ENCODE measurements at regions not wholly inside any gene's neighbourhood (a gene's known extent, or its start where the extent isn't known, plus 50 kb on each side); places are given as distances from the start of the nearest gene placed in this dataset.
"Not testable (repeated sequence)": the region's sequence is repeated elsewhere in the genome, so short reads cannot be mapped to it uniquely, and the experiment has no call there.

DNA sequence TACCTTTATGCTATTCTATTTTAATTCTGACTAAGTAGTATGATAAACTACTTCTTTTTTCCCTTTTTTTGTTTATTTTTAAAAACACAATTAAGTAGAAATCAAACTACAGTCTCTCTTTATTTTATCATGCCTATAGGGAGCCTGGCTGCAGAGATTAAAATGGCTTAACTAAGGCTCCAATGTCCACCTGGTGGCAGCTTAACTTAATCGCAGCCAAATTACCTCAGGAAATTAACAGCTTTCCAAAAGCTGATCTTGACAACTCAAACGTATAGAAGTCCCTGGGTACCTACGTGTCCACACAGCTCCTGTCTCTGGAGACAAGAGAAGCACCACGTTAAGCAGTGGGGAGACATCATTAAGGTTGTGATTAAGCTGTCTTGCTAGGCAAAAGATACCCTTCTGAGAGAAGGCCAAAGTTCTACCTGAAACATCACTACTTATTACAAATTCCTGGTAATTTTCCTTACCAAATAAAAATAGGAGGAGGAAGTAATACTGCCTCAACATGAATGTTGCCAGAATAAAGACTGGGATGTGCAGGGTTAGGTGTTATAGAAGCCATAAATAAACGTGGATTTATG lies 63.2 kb upstream of the SNX19 start:
- no peak for DNase-seq (ENCODE audit: low spot score)
- TF ChIP-seq, protein P1, sequence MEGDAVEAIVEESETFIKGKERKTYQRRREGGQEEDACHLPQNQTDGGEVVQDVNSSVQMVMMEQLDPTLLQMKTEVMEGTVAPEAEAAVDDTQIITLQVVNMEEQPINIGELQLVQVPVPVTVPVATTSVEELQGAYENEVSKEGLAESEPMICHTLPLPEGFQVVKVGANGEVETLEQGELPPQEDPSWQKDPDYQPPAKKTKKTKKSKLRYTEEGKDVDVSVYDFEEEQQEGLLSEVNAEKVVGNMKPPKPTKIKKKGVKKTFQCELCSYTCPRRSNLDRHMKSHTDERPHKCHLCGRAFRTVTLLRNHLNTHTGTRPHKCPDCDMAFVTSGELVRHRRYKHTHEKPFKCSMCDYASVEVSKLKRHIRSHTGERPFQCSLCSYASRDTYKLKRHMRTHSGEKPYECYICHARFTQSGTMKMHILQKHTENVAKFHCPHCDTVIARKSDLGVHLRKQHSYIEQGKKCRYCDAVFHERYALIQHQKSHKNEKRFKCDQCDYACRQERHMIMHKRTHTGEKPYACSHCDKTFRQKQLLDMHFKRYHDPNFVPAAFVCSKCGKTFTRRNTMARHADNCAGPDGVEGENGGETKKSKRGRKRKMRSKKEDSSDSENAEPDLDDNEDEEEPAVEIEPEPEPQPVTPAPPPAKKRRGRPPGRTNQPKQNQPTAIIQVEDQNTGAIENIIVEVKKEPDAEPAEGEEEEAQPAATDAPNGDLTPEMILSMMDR (IDR thresholded peaks at IDR 0.05; ENCODE audit: extremely low read depth, missing control alignments), result no peak

DNA sequence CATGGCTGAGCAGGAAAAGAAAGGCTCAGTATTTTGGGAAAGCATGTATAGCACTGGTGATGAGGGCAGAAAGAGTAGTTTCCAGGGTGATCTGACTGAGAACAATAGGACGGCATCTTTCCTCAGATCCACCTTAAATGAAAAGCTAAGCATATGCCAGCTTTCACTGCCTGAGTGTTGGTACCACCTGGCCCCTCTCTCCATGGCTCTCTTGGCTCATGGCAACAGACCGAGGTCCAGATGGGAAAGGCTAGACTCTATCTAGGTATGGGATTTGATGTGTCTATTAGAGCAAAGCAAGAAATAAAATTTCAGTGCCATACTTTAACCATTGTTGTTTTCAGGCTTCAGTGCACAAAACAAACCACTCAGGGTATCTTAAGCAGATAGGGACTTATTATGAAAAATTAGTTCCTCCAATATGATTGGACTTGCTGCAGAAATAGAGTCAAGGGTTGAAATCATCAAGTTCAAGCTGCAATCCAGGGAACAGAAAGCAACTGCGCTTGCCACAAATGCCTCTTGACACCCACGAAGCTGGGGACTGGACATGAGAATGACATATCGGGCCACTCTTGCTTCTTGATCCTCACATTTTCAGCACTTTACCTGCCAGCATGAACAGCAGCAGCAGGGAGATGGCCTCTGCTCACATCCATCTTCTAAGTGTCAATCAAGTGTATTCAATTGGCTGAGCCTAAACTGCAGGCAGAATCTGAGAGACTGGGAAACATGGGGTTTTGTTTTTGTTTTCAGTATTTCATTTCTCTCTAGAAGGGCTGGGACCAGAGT lies 64.0 kb upstream of the SNX19 start:
- DNase-seq (ENCODE audit: low spot score), result no peak
- TF ChIP-seq, protein P1 (IDR thresholded peaks at IDR 0.05; ENCODE audit: extremely low read depth, missing control alignments), result no peak

DNA sequence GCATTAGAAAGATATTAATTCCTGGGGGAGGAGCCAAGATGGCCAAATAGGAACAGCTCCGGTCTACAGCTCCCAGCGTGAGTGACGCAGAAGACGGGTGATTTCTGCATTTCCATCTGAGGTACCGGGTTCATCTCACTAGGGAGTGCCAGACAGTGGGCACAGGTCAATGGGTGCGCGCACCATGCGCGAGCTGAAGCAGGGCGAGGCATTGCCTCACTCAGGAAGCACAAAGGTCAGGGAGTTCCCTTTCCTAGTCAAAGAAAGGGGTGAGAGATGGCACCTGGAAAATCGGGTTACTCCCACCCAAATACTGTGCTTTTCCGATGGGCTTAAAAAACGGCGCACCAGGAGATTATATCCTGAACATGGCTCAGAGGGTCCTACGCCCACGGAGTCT lies 68.0 kb upstream of the SNX19 start:
- DNase-seq (ENCODE audit: low spot score), result not testable (repeated sequence)

DNA sequence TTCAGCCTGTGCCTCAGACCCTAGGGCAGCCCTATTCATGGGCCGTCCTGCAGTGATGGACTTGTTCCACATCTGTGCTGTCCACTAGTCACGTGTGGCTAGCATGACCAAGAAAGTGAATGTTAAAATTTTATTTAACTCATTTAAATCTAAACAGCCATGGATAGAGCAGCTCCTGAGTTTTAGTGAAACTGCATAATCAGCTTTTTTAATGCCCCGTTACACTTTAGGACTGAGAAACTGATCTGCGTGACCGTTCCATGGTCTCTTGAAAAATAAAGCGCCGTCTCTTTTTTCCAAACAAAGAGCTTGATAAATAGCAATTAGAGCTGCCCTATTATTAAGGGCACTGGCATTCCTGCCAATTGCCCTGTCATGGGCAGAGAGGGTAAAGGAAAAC lies 76.5 kb upstream of the SNX19 start:
- TF ChIP-seq, protein P1 (IDR thresholded peaks at IDR 0.05; ENCODE audit: extremely low read depth, missing control alignments), result no peak
- DNase-seq (ENCODE audit: low spot score), result no peak

DNA sequence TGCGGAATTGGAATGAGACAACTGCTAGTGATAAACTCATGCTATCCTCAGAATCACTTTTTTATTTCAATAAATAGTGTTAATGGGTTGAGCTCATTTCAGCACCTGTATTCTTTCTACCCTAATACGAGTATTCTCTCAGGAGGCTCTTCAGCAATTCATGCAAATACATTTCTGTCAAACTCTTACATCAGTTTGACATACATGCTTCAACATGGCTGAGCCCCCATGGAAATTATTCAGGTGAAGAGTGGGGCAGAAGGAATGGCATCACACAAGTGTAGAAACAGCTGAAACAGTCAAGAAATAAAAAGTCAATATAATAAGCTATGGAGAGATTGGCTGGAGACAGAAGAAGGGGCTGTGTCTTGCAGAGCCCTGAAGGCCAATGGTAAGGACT lies 77.8 kb upstream of the SNX19 start:
- DNase-seq (ENCODE audit: low spot score), result no peak
- TF ChIP-seq, protein P1 (IDR thresholded peaks at IDR 0.05; ENCODE audit: extremely low read depth, missing control alignments), result no peak

DNA sequence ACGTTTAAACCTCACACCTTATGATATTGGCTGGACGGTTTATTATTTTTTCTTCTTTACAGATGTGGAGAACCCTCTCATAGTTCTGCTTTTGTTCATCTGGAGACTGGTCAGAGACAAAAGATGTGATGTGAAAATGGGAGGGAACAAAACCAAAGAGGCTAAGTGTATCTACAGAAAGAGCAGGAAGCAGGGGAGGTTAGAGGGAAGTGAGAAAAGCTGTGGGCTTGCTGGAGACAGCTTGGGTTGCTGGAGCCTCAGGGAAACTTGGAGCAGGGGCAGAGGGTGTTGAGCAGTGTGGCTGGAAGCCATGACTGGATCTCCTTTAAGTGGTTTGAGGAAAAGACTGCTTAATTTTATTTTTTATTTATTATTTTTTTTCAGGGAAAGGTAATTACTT lies 79.0 kb upstream of the SNX19 start:
- TF ChIP-seq, protein P1 (IDR thresholded peaks at IDR 0.05; ENCODE audit: extremely low read depth, missing control alignments), result no peak
- no peak for DNase-seq (ENCODE audit: low spot score)

DNA sequence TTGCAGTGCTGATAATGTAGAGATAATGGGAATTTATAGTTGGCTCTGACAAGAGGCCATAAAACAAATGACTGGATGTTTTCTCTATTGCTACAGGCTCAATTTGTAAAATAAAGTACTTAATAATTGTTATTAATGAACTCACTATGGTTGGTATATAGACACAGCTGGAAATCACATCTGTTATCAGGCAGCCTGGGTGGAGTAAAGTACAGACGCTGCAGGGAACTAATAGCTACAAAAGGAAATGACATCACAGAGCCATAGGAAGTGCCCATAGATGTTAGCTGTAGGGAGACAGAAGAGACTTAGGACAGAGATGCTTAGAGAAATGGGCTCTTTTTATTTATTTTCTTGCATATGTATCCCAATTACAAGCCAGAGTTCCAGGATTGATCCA lies 81.0 kb upstream of the SNX19 start:
- TF ChIP-seq, protein P1 (IDR thresholded peaks at IDR 0.05; ENCODE audit: extremely low read depth, missing control alignments), result no peak
- no peak for DNase-seq (ENCODE audit: low spot score)

DNA sequence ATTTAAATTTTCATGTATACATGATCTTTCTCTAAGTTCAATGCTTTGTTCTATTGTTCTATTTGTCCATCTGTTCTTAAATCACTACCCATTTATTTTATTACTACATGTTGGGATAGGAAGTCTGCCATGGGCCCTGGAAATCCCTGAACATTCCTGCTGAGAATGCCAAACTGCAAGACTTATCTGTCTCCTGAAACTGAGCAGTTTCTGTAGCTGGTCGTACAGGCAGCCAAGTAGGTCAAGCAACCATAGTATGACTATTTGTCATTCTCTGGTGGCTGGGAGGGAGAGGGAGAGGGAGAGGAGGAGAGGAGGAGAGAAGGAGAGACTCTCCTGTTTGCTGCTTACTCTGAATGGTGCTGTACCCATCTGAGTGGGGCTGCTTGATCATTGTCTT lies 82.8 kb upstream of the SNX19 start:
- TF ChIP-seq, protein P1 (IDR thresholded peaks at IDR 0.05; ENCODE audit: extremely low read depth, missing control alignments), result no peak
- DNase-seq (ENCODE audit: low spot score), result no peak
